ENCODE measurements at regions not wholly inside any gene's neighbourhood (a gene's known extent, or its start where the extent isn't known, plus 50 kb on each side); places are given as distances from the start of the nearest gene placed in this dataset.
A peak's percentile ranks its signal among the peaks of the same experiment; 100 is the strongest.
"Not testable (repeated sequence)": the region's sequence is repeated elsewhere in the genome, so short reads cannot be mapped to it uniquely, and the experiment has no call there.

DNA sequence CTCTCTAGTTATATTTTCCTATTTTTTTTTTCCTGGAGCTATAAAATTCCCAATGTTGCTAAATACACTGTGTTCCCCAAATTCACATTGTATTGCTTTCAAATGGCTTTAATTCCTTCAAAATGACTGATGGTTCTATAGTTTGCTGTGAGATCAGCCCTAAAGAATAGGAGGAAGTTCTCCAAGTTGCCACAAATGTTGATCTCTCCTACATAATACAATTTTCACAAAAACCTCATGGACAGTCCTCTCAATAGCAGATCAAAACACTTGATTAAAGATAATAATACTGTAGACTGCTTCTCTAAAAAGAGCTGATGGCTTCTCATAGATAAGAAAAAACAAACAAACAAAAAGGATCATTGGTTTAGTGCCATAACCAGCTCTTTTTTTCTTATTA is 97.8 kb upstream of the CAV2 start:
- no peaks in the 10 kb centered on the region for H3K27me3 ChIP-seq (replicated peaks; ENCODE audit: control insufficient read depth, insufficient read depth, low read length)
- peaks cover 2% of the 10 kb centered on the region for H3K9me3 ChIP-seq (ENCODE audit: control insufficient read depth, low read length)
- no peaks in the 10 kb centered on the region for H3K36me3 ChIP-seq (ENCODE audit: control insufficient read depth, insufficient read depth, low read length, severe bottlenecking)
- DNase-seq (ENCODE audit: low read depth) = no peak
- no peak overlapping the region for H3K9ac ChIP-seq (ENCODE audit: low read length)
- H3K4me3 ChIP-seq (ENCODE audit: low read length) = no peak overlapping the region
- H3K4me1 ChIP-seq (ENCODE audit: control insufficient read depth, insufficient read depth, low read length) = peaks cover 35% of the 10 kb centered on the region

DNA sequence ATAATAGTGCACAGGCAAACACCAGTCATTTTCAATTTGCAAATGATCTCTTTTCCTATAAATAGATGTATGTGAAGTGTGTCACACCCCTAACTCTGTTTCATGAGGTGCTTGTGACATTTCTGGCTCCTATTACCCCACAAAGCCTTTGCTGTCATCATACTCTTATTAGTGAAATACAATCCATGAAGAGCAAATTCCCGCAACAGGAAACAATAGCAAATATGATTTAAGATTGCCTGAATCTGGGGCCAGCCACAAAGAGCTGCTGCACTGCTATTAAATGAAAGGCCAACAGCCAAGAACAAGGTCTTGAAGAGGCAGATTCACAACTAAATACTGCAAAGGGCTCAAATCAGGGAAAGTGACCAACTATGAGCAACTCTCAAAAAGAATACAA is 96.3 kb upstream of the CAV2 start:
- peaks cover 38% of the 10 kb centered on the region for H3K4me1 ChIP-seq (ENCODE audit: control insufficient read depth, insufficient read depth, low read length)
- DNase-seq (ENCODE audit: low read depth) = peak; percentile 18
- H3K4me3 ChIP-seq (ENCODE audit: low read length) = no peak overlapping the region

GRCh38 chr7:116404389-116404788 is 95.1 kb upstream of the CAV2 start:
- no peak for DNase-seq (ENCODE audit: low read depth)
- H3K4me3 ChIP-seq (ENCODE audit: low read length) = no peak overlapping the region
- no peaks in the 10 kb centered on the region for H3K27me3 ChIP-seq (replicated peaks; ENCODE audit: control insufficient read depth, insufficient read depth, low read length)
- H3K4me1 ChIP-seq (ENCODE audit: control insufficient read depth, insufficient read depth, low read length) = peaks cover 38% of the 10 kb centered on the region
- no peak overlapping the region for H3K9ac ChIP-seq (ENCODE audit: low read length)
- H3K36me3 ChIP-seq (ENCODE audit: control insufficient read depth, insufficient read depth, low read length, severe bottlenecking) = no peaks in the 10 kb centered on the region
- H3K9me3 ChIP-seq (ENCODE audit: control insufficient read depth, low read length) = no peaks in the 10 kb centered on the region

More for the DNA sequence above, 96.3 kb upstream of the CAV2 start:
- peak overlapping the region; percentile 21 for H3K9ac ChIP-seq (ENCODE audit: low read length)
- no peaks in the 10 kb centered on the region for H3K36me3 ChIP-seq (ENCODE audit: control insufficient read depth, insufficient read depth, low read length, severe bottlenecking)
- no peaks in the 10 kb centered on the region for H3K27me3 ChIP-seq (replicated peaks; ENCODE audit: control insufficient read depth, insufficient read depth, low read length)
- no peaks in the 10 kb centered on the region for H3K9me3 ChIP-seq (ENCODE audit: control insufficient read depth, low read length)

GRCh38 chr7:116405810-116406209 is 93.7 kb upstream of the CAV2 start:
- H3K27me3 ChIP-seq (replicated peaks; ENCODE audit: control insufficient read depth, insufficient read depth, low read length) = no peaks in the 10 kb centered on the region
- H3K9ac ChIP-seq (ENCODE audit: low read length) = no peak overlapping the region
- no peaks in the 10 kb centered on the region for H3K9me3 ChIP-seq (ENCODE audit: control insufficient read depth, low read length)
- no peaks in the 10 kb centered on the region for H3K36me3 ChIP-seq (ENCODE audit: control insufficient read depth, insufficient read depth, low read length, severe bottlenecking)
- peaks cover 25% of the 10 kb centered on the region for H3K4me1 ChIP-seq (ENCODE audit: control insufficient read depth, insufficient read depth, low read length)
- no peak for DNase-seq (ENCODE audit: low read depth)
- no peak overlapping the region for H3K4me3 ChIP-seq (ENCODE audit: low read length)

DNA sequence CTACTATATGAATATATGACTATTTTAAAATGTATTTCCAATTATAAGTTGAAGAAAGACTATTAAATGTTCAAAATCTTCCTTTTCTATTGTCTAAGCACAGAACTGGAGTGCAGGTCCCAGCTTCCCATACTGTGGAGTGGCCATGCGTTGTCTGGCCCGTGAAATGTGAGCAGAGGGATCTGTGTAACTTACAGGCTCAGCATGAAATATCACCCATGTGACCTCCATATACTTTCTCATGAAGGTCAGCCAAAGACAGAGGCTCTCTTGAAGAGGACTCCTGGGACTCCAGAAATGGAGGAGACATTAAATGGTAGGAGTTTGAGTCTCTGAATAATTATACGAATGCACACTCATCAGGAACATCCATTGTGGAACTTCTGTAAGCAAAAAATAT is 92.4 kb upstream of the CAV2 start:
- Histone ChIP-seq H3K9me3 (ENCODE audit: control insufficient read depth, low read length) (no peaks in the 10 kb centered on the region), H3K27me3 (replicated peaks; ENCODE audit: control insufficient read depth, insufficient read depth, low read length) (no peaks in the 10 kb centered on the region), H3K36me3 (ENCODE audit: control insufficient read depth, insufficient read depth, low read length, severe bottlenecking) (no peaks in the 10 kb centered on the region), H3K4me1 (ENCODE audit: control insufficient read depth, insufficient read depth, low read length) (peaks cover 25% of the 10 kb centered on the region), H3K9ac (ENCODE audit: low read length) (no peak overlapping the region), H3K4me3 (ENCODE audit: low read length) (no peak overlapping the region)
- no peak for DNase-seq (ENCODE audit: low read depth)

DNA sequence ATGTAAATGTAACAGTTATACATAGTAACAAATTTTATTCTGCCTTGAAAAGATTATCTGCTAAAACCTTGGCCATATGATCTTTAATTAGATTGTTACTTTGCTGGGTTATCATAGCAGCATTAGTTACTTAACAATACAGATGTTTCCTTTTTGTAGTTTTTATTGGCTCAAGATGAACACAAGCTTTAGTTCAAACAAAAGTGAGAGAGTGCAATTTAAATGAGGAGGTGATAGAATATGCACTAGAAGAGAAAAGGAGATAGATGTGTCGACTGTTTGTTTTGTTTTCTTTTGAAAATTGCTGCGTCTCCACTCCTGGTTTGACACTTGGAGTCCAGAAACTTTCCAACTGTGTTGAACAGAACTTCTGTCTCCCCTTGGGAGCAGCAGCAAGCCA is 91.4 kb upstream of the CAV2 start:
- Histone ChIP-seq H3K27me3 (replicated peaks; ENCODE audit: control insufficient read depth, insufficient read depth, low read length) (no peaks in the 10 kb centered on the region), H3K36me3 (ENCODE audit: control insufficient read depth, insufficient read depth, low read length, severe bottlenecking) (no peaks in the 10 kb centered on the region), H3K4me3 (ENCODE audit: low read length) (no peak overlapping the region), H3K9me3 (ENCODE audit: control insufficient read depth, low read length) (no peaks in the 10 kb centered on the region), H3K9ac (ENCODE audit: low read length) (no peak overlapping the region), H3K4me1 (ENCODE audit: control insufficient read depth, insufficient read depth, low read length) (peaks cover 17% of the 10 kb centered on the region)
- no peak for DNase-seq (ENCODE audit: low read depth)

- not testable (repeated sequence) for H3K4me1 ChIP-seq (ENCODE audit: control insufficient read depth, insufficient read depth, low read length); DNase-seq (ENCODE audit: low read depth); H3K4me3 ChIP-seq (ENCODE audit: low read length)
Observed at GRCh38 chr7:116408831-116409453, 90.6 kb upstream of the CAV2 start.

GRCh38 chr7:116410694-116411093 is 88.8 kb upstream of the CAV2 start:
- H3K27me3 ChIP-seq (replicated peaks; ENCODE audit: control insufficient read depth, insufficient read depth, low read length); H3K4me3 ChIP-seq (ENCODE audit: low read length); H3K36me3 ChIP-seq (ENCODE audit: control insufficient read depth, insufficient read depth, low read length, severe bottlenecking); H3K4me1 ChIP-seq (ENCODE audit: control insufficient read depth, insufficient read depth, low read length); H3K9me3 ChIP-seq (ENCODE audit: control insufficient read depth, low read length); H3K9ac ChIP-seq (ENCODE audit: low read length); DNase-seq (ENCODE audit: low read depth): not testable (repeated sequence)

More at GRCh38 chr7:116408831-116409453, 90.6 kb upstream of the CAV2 start:
- H3K27me3 ChIP-seq (replicated peaks; ENCODE audit: control insufficient read depth, insufficient read depth, low read length); H3K9ac ChIP-seq (ENCODE audit: low read length); H3K36me3 ChIP-seq (ENCODE audit: control insufficient read depth, insufficient read depth, low read length, severe bottlenecking); H3K9me3 ChIP-seq (ENCODE audit: control insufficient read depth, low read length): not testable (repeated sequence)

DNA sequence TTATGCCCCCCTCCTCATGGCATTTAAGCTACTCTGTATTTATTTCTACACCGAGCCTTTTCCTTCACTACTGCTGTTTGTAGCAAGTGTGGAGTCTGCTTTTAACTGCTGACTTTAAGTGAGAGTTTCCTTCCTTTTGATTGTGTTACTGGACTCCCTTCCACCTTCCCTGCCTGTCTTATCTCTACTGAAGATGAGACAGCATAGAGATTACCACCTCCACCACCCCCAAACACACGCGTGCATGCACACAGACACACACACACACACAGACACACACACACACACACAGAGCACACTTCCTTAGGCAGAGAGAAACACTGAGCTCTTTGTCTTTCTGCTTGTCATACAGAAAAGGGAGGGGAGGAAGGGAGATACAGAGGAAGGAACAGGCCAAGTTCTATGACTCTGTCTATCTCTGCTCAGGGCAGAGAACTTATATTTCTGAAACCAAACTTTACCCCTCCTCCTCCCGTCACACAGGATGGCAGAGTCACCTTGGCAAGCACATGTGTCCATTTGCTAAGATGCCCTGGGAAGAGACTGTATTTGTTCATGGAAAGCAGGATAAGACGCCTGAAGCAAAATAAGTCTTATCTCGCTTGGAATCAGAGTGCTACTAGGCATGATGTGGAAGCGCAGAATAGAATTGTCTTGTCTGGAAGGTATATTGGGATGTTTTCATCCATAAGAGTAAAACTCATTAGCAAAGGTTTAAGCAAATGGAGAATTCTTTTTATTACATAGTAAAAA is 81.8 kb upstream of the CAV2 start:
- DNase-seq (ENCODE audit: low read depth) = no peak
- Histone ChIP-seq H3K36me3 (ENCODE audit: control insufficient read depth, insufficient read depth, low read length, severe bottlenecking) (no peaks in the 10 kb centered on the region), H3K9ac (ENCODE audit: low read length) (no peak overlapping the region), H3K4me3 (ENCODE audit: low read length) (no peak overlapping the region), H3K4me1 (ENCODE audit: control insufficient read depth, insufficient read depth, low read length) (peaks cover 3% of the 10 kb centered on the region), H3K9me3 (ENCODE audit: control insufficient read depth, low read length) (no peaks in the 10 kb centered on the region), H3K27me3 (replicated peaks; ENCODE audit: control insufficient read depth, insufficient read depth, low read length) (no peaks in the 10 kb centered on the region)

GRCh38 chr7:116418524-116418923 is 81.0 kb upstream of the CAV2 start:
- no peaks in the 10 kb centered on the region for H3K36me3 ChIP-seq (ENCODE audit: control insufficient read depth, insufficient read depth, low read length, severe bottlenecking)
- no peak overlapping the region for H3K9ac ChIP-seq (ENCODE audit: low read length)
- H3K9me3 ChIP-seq (ENCODE audit: control insufficient read depth, low read length) = no peaks in the 10 kb centered on the region
- no peak for DNase-seq (ENCODE audit: low read depth)
- H3K4me1 ChIP-seq (ENCODE audit: control insufficient read depth, insufficient read depth, low read length) = peaks cover 11% of the 10 kb centered on the region
- H3K27me3 ChIP-seq (replicated peaks; ENCODE audit: control insufficient read depth, insufficient read depth, low read length) = no peaks in the 10 kb centered on the region
- no peak overlapping the region for H3K4me3 ChIP-seq (ENCODE audit: low read length)

DNA sequence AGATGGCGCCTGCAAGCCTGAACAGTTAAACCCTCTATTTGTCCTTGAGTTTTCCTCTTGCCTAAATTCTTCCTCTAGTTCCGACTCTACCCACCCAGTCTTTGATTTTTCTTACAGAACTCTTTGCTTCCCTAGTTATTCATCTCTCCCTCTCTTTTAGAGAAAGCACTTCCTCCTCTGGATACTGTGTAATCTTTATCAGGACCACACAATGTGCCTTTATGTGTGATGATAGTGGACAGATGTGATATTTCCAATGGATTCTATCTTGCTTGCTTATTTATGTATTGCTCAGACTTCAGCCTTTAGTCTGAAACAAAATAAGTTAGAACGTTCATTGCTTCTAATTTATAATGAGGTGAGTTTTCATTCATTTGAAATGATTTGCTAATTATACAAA is 79.5 kb upstream of the CAV2 start:
- Histone ChIP-seq H3K4me1 (ENCODE audit: control insufficient read depth, insufficient read depth, low read length) (peaks cover 21% of the 10 kb centered on the region), H3K4me3 (ENCODE audit: low read length) (no peak overlapping the region), H3K27me3 (replicated peaks; ENCODE audit: control insufficient read depth, insufficient read depth, low read length) (no peaks in the 10 kb centered on the region), H3K36me3 (ENCODE audit: control insufficient read depth, insufficient read depth, low read length, severe bottlenecking) (no peaks in the 10 kb centered on the region), H3K9ac (ENCODE audit: low read length) (no peak overlapping the region), H3K9me3 (ENCODE audit: control insufficient read depth, low read length) (no peaks in the 10 kb centered on the region)
- no peak for DNase-seq (ENCODE audit: low read depth)

Data from adipocyte (in vitro differentiated cells).